ENCODE measurements at regions not wholly inside any gene's neighbourhood (a gene's known extent, or its start where the extent isn't known, plus 50 kb on each side); places are given as distances from the start of the nearest gene placed in this dataset.

- peak in 1 of 51 donors; percentile 20 for DNase-seq
These were observed 78.0 kb upstream of the HRH2 start for GRCh38 chr5:175579742-175580432.

GRCh38 chr5:175582697-175583096 is 75.2 kb upstream of the HRH2 start:
- DNase-seq = no peak

- no peak for DNase-seq
These were observed 72.3 kb upstream of the HRH2 start for GRCh38 chr5:175585567-175585966.

GRCh38 chr5:175588709-175589429 is 69.0 kb upstream of the HRH2 start:
- DNase-seq = no peak

GRCh38 chr5:175589714-175590113 is 68.2 kb upstream of the HRH2 start:
- DNase-seq = no peak

- no peak for DNase-seq
These were observed 67.4 kb upstream of the HRH2 start for GRCh38 chr5:175590471-175590881.

- no peak for DNase-seq
These were observed 66.6 kb upstream of the HRH2 start for GRCh38 chr5:175591293-175591692.

GRCh38 chr5:175593794-175594193 is 64.1 kb upstream of the HRH2 start:
- DNase-seq = no peak

GRCh38 chr5:175595905-175596304 is 62.0 kb upstream of the HRH2 start:
- no peak for DNase-seq

- DNase-seq = peak in 1 of 51 donors; percentile 32
These were observed 61.1 kb upstream of the HRH2 start for GRCh38 chr5:175596761-175597189.

- DNase-seq = no peak
These were observed 60.2 kb upstream of the HRH2 start for GRCh38 chr5:175597718-175598117.

- no peak for DNase-seq
These were observed 59.1 kb upstream of the HRH2 start for GRCh38 chr5:175598774-175599173.

GRCh38 chr5:175599210-175599609 is 58.7 kb upstream of the HRH2 start:
- no peak for DNase-seq

- no peak for DNase-seq
These were observed 53.7 kb upstream of the HRH2 start for GRCh38 chr5:175603987-175604739.

GRCh38 chr5:175606409-175606808 is 51.5 kb upstream of the HRH2 start:
- no peak for DNase-seq
